HFF-Myc (cell line): ENCODE measurements at regions not wholly inside any gene's neighbourhood (a gene's known extent, or its start where the extent isn't known, plus 50 kb on each side); places are given as distances from the start of the nearest gene placed in this dataset.
"Not testable (repeated sequence)": the region's sequence is repeated elsewhere in the genome, so short reads cannot be mapped to it uniquely, and the experiment has no call there.

ENCODE experiments used
- DNase-seq: peaks from one replicate; pipeline ENCODE4 v3.0.0-alpha.2; 2011; ENCODE audit warnings: low read depth; ENCODE audit errors: extremely low read depth
- H3K4me3 ChIP-seq: replicated peaks from 2 replicates; pipeline ENCODE4 v1.5.1; 2011; ENCODE audit warnings: low read depth, mild to moderate bottlenecking, control low read depth, low read length
- TF ChIP-seq, protein P1 (sequence below): IDR thresholded peaks from 2 replicates; pipeline ENCODE4 v1.5.1; 2012; ENCODE audit warnings: mild to moderate bottlenecking, low read depth, low read length, control low read depth; ENCODE audit errors: missing control alignments

DNA sequence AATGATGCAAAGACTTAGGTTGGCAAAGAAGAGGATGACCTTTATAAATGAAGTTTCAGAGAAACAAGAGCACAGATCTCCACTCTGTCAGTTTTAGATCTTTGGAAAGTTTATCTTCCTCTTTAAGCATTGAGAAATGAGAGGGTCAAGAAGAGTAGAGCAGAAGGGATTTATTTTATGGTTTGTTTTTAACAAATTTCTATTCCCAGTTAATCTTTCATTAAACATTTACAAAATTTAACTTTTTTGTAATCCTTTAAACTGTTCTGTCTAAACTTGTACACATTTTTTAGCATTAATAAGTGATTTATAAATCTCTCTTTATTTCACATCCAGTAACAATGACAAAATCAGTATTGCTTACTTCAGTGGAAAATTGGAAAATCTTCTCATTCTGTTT lies 875.0 kb upstream of the IGFBP7 start:
- no peak overlapping the region for H3K4me3 ChIP-seq
- DNase-seq, result no peak
- TF ChIP-seq, protein P1, sequence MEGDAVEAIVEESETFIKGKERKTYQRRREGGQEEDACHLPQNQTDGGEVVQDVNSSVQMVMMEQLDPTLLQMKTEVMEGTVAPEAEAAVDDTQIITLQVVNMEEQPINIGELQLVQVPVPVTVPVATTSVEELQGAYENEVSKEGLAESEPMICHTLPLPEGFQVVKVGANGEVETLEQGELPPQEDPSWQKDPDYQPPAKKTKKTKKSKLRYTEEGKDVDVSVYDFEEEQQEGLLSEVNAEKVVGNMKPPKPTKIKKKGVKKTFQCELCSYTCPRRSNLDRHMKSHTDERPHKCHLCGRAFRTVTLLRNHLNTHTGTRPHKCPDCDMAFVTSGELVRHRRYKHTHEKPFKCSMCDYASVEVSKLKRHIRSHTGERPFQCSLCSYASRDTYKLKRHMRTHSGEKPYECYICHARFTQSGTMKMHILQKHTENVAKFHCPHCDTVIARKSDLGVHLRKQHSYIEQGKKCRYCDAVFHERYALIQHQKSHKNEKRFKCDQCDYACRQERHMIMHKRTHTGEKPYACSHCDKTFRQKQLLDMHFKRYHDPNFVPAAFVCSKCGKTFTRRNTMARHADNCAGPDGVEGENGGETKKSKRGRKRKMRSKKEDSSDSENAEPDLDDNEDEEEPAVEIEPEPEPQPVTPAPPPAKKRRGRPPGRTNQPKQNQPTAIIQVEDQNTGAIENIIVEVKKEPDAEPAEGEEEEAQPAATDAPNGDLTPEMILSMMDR, result no peak

DNA sequence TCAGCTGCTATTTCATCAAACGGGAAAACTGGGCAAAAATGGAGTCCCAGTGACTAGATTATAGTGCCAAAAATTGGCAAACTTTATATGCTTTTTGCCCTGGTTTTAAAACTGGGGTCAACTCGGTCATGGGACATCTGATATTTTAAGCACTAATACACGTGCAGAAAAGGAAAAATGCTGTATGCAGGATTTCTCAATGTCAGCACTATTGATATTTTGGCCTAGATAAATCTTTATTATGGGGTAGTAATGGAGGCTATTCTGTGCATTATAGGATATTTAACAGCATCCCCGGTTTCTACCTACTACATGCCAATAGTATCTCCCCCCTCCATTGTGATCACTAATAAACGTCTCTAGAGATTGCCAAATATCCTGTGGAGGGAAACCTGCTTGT lies 870.9 kb upstream of the IGFBP7 start:
- H3K4me3 ChIP-seq, result no peak overlapping the region
- DNase-seq, result no peak
- TF ChIP-seq, protein P1, result no peak

DNA sequence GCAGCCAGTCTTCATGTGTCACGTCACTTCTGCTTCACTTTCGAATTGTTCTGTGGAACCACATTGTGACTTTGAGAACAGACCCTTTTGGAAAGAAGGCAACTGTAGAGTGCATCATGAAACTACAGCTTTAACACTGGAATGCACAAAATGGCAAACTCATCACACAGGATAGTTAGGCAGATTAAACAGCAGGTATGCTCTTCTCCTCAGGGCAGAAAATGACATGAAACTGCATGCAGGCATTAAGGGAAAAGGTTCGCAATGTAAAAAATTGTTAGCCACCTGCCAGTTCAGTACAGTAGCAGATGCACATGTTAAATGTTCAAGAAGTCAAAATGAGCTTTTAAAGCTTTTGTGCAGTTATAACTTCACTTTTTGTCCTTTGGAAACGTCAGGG lies 864.6 kb upstream of the IGFBP7 start:
- DNase-seq, result no peak
- TF ChIP-seq, protein P1, result no peak
- no peak overlapping the region for H3K4me3 ChIP-seq

DNA sequence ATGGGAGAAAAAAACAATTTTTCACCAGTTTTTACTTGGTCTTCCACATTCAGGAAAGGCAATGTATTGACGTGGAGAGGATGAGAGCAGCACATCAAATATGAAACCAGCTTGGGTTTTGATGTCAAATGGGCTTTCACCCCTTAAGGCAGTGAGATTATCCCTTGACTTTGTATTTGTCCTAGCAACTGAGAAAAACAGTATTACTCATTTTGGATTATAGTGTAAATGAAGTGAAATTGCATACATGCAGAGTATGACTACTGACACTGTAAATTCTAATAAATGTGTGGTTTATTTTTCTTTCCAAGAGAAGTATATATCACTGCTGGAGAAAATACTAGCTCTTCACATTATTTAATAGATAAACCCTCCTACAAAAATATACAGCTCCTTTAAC lies 863.6 kb upstream of the IGFBP7 start:
- DNase-seq, result no peak

DNA sequence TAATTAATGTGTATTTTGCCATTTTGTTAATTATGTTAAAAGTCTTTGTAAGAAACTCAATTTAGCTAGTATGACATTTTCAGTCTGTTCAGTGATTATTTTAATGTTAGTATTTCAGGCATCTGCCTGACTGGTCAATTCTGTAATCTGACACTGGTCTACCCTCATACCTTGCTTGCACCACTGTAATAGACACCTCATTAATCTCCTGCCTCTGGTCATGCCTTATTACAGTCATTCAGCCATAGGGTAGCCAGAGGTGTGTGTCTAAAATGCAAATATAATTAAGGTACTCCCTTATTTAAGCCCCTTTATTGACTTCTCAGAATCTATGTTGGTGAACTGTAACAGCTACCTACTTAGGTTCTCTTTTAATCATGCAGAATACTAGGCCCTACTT lies 861.1 kb upstream of the IGFBP7 start:
- DNase-seq, result no peak

More for the DNA sequence above, 863.6 kb upstream of the IGFBP7 start:
- TF ChIP-seq, protein P1, result no peak
- H3K4me3 ChIP-seq, result no peak overlapping the region

DNA sequence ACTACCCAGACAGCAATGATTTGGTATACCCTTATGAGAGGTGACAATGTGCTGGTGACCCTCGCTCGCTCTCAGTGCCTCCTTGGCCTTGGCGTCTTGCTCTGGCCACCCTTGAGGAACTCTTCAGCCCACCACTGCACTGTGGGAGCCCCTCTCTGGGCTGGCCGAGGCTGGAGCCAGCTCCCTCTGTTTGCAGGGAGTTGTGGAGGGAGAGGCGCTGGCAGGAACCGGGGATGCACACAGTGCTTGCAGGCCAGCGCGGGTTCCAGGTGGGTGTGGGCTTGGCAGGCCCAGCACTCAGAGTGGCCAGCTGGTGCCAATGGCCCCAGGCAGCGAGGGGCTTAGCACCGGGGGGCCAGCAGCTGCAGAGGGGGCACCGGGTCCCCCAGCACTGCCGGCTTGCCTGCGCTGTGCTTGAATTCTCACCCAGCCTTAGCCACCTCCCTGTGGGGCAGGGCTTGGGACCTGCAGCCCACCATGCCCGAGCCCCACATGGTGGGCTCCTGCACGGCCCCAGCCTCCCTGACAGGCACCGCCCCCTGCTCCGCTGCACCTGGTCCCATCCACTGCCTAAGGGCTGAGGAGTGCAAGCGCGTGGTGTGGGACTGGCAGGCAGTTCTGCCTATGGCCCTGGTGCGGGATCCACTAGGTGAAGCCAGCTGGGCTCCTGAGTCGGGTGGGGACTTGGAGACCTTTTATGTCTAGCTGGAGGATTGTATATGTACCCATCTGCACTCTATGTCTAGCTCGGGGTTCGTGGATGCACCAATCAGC lies 857.0 kb upstream of the IGFBP7 start:
- H3K4me3 ChIP-seq, result no peak overlapping the region
- TF ChIP-seq, protein P1, result no peak
- DNase-seq, result no peak

More for the DNA sequence above, 861.1 kb upstream of the IGFBP7 start:
- TF ChIP-seq, protein P1, result no peak
- H3K4me3 ChIP-seq, result no peak overlapping the region

DNA sequence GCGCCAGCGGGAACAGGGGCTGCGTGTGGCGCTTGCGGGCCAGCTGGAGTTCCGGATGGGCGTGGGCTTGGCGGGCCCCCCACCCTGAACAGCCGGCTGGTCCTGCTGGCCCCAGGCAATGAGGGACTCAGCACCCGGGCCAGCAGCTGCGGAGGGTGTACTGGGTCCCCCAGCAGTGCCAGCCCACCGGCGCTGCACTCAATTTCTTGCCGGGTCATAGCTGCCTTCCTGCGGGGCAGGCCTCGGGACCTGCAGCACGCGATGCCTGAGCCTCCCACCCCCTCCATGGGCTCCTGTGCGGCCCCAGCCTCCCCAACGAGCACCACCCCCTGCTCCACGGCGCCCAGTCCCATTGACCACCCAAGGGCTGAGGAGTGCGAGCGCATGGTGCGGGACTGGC lies 855.2 kb upstream of the IGFBP7 start:
- not testable (repeated sequence) for H3K4me3 ChIP-seq, DNase-seq
